Middle frontal gyrus (tissue), 1 donor: ENCODE measurements at regions not wholly inside any gene's neighbourhood (a gene's known extent, or its start where the extent isn't known, plus 50 kb on each side); places are given as distances from the start of the nearest gene placed in this dataset.
"Not testable (repeated sequence)": the region's sequence is repeated elsewhere in the genome, so short reads cannot be mapped to it uniquely, and the experiment has no call there.

Experiments used
- DNase-seq: peaks from one replicate; pipeline ENCODE4 v3.0.0-alpha.2; 2015; ENCODE audit warnings: low spot score; ENCODE audit errors: extremely low spot score

- no peak for DNase-seq
These were observed 1700.6 kb downstream of the PCDH9 start for GRCh38 chr13:65529541-65529940.

- DNase-seq: no peak
These were observed 1721.4 kb downstream of the PCDH9 start for GRCh38 chr13:65508745-65509144.

- DNase-seq: no peak
These were observed 1721.8 kb downstream of the PCDH9 start for GRCh38 chr13:65508338-65508737.

GRCh38 chr13:65505941-65506340 lies 1724.2 kb downstream of the PCDH9 start:
- DNase-seq: no peak

GRCh38 chr13:65504213-65504612 lies 1725.9 kb downstream of the PCDH9 start:
- no peak for DNase-seq

GRCh38 chr13:65500481-65500880 lies 1729.7 kb downstream of the PCDH9 start:
- DNase-seq: no peak

GRCh38 chr13:65499256-65499655 lies 1730.9 kb downstream of the PCDH9 start:
- no peak for DNase-seq

- no peak for DNase-seq
These were observed 1732.9 kb downstream of the PCDH9 start for GRCh38 chr13:65497265-65497664.

- DNase-seq: not testable (repeated sequence)
These were observed 1739.4 kb downstream of the PCDH9 start for GRCh38 chr13:65490725-65491124.

GRCh38 chr13:65488606-65489005 lies 1741.5 kb downstream of the PCDH9 start:
- no peak for DNase-seq

- DNase-seq: no peak
These were observed 1750.4 kb downstream of the PCDH9 start for GRCh38 chr13:65479692-65480091.

- no peak for DNase-seq
These were observed 1756.9 kb downstream of the PCDH9 start for GRCh38 chr13:65473196-65473595.

GRCh38 chr13:65472336-65472735 lies 1757.8 kb downstream of the PCDH9 start:
- DNase-seq: no peak

GRCh38 chr13:65470781-65471180 lies 1759.4 kb downstream of the PCDH9 start:
- no peak for DNase-seq

GRCh38 chr13:65468628-65469027 lies 1761.5 kb downstream of the PCDH9 start:
- no peak for DNase-seq

GRCh38 chr13:65461590-65461989 lies 1768.5 kb downstream of the PCDH9 start:
- DNase-seq: no peak

- DNase-seq: no peak
These were observed 1770.0 kb downstream of the PCDH9 start for GRCh38 chr13:65460136-65460535.

- no peak for DNase-seq
These were observed 1773.8 kb downstream of the PCDH9 start for GRCh38 chr13:65456150-65456912.

GRCh38 chr13:65454403-65454802 lies 1775.7 kb downstream of the PCDH9 start:
- DNase-seq: no peak

GRCh38 chr13:65453982-65454381 lies 1776.2 kb downstream of the PCDH9 start:
- no peak for DNase-seq

- DNase-seq: no peak
These were observed 1784.8 kb downstream of the PCDH9 start for GRCh38 chr13:65445340-65445739.

GRCh38 chr13:65435590-65435989 lies 1794.5 kb downstream of the PCDH9 start:
- no peak for DNase-seq

GRCh38 chr13:65417953-65418352 lies 1812.2 kb downstream of the PCDH9 start:
- no peak for DNase-seq
